ENCODE measurements at regions not wholly inside any gene's neighbourhood (a gene's known extent, or its start where the extent isn't known, plus 50 kb on each side); places are given as distances from the start of the nearest gene placed in this dataset.
"Not testable (repeated sequence)": the region's sequence is repeated elsewhere in the genome, so short reads cannot be mapped to it uniquely, and the experiment has no call there.

GRCh38 chr1:194858811-194859480, 1672.5 kb upstream of the B3GALT2 start:
- not testable (repeated sequence) for DNase-seq

- no peak for DNase-seq
Observed at GRCh38 chr1:194857413-194857812, 1671.0 kb upstream of the B3GALT2 start.

- no peak for DNase-seq
Observed at GRCh38 chr1:194848846-194849245, 1662.4 kb upstream of the B3GALT2 start.

- DNase-seq: no peak
Observed at GRCh38 chr1:194846488-194846887, 1660.1 kb upstream of the B3GALT2 start.

- no peak for DNase-seq
Observed at GRCh38 chr1:194843077-194843476, 1656.7 kb upstream of the B3GALT2 start.

- no peak for DNase-seq
Observed at GRCh38 chr1:194833111-194833510, 1646.7 kb upstream of the B3GALT2 start.

GRCh38 chr1:194831595-194831994, 1645.2 kb upstream of the B3GALT2 start:
- not testable (repeated sequence) for DNase-seq

- DNase-seq: no peak
Observed at GRCh38 chr1:194830387-194830786, 1644.0 kb upstream of the B3GALT2 start.

- DNase-seq: no peak
Observed at GRCh38 chr1:194829492-194829891, 1643.1 kb upstream of the B3GALT2 start.

- no peak for DNase-seq
Observed at GRCh38 chr1:194825382-194825781, 1639.0 kb upstream of the B3GALT2 start.

- DNase-seq: no peak
Observed at GRCh38 chr1:194821091-194821490, 1634.7 kb upstream of the B3GALT2 start.

GRCh38 chr1:194818674-194819073, 1632.3 kb upstream of the B3GALT2 start:
- DNase-seq: no peak

GRCh38 chr1:194816859-194817258, 1630.4 kb upstream of the B3GALT2 start:
- DNase-seq: no peak

GRCh38 chr1:194813096-194813495, 1626.7 kb upstream of the B3GALT2 start:
- no peak for DNase-seq

GRCh38 chr1:194809665-194810064, 1623.3 kb upstream of the B3GALT2 start:
- DNase-seq: no peak

- DNase-seq: no peak
Observed at GRCh38 chr1:194809215-194809614, 1622.8 kb upstream of the B3GALT2 start.

GRCh38 chr1:194807530-194808220, 1621.3 kb upstream of the B3GALT2 start:
- DNase-seq: no peak

GRCh38 chr1:194802572-194802971, 1616.2 kb upstream of the B3GALT2 start:
- no peak for DNase-seq

GRCh38 chr1:194795917-194796593, 1609.6 kb upstream of the B3GALT2 start:
- no peak for DNase-seq

- DNase-seq: no peak
Observed at GRCh38 chr1:194787001-194787400, 1600.6 kb upstream of the B3GALT2 start.

- DNase-seq: no peak
Observed at GRCh38 chr1:194786027-194786426, 1599.6 kb upstream of the B3GALT2 start.

GRCh38 chr1:194776657-194777056, 1590.2 kb upstream of the B3GALT2 start:
- DNase-seq: no peak

- DNase-seq: no peak
Observed at GRCh38 chr1:194774535-194774934, 1588.1 kb upstream of the B3GALT2 start.
